H1 (cell line): ENCODE measurements at regions not wholly inside any gene's neighbourhood (a gene's known extent, or its start where the extent isn't known, plus 50 kb on each side); places are given as distances from the start of the nearest gene placed in this dataset.

Source experiments
- CTCF ChIP-seq, 3 experiments: IDR thresholded peaks; 1 replicate in 2 of 3; 2 replicates in 1 of 3; pipeline versions ENCODE4 v1.5.1 to v1.6.1; 2011; ENCODE audit warnings: low read length in 3 of 3, mild to moderate bottlenecking in 3 of 3, inconsistent platforms in 2 of 3, low read depth in 1 of 3, moderate library complexity in 1 of 3; ENCODE audit not compliant: insufficient read depth in 1 of 3; ENCODE audit errors: control extremely low read depth in 1 of 3
- KDM1A ChIP-seq: fragments of 200-600, 300-600 bp; sonication (generic); IDR thresholded peaks from 2 replicates; pipeline ENCODE4 v1.7.1; 2016; ENCODE audit warnings: mild to moderate bottlenecking, low read length, borderline replicate concordance
- SP1 ChIP-seq: IDR thresholded peaks from 2 replicates; pipeline ENCODE4 v1.6.1; 2011; ENCODE audit warnings: low read depth, low read length

DNA sequence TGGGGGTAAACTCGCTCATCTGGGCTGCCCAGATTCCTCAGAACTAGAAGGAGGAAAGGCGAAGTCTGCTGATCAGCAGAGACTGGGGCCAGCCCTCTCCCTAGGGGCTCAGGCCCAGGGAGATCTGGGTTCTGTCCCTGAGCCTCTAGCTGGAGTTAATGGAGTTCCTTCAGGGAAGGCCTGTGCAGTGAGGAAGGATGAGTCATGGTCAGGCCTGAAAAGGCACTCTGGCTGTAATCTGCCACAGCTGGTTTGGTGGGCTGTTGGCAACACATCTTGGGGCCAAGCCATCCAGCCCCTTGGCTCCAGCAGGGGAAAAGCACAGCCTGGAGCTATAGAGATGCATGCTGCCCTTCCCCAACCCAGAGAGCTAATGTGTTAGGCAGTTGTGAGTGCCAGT, 459.6 kb downstream of the PRELID2 start:
- TF ChIP-seq KDM1A, result no peak
- no peak for TF ChIP-seq SP1
- no peak for TF ChIP-seq CTCF (IDR thresholded peaks at IDR 0.05; ENCODE audit: control extremely low read depth in 1 of 3, insufficient read depth in 1 of 3, low read depth in 1 of 3, low read length in 3 of 3)
